ENCODE measurements at regions not wholly inside any gene's neighbourhood (a gene's known extent, or its start where the extent isn't known, plus 50 kb on each side); places are given as distances from the start of the nearest gene placed in this dataset.

DNA sequence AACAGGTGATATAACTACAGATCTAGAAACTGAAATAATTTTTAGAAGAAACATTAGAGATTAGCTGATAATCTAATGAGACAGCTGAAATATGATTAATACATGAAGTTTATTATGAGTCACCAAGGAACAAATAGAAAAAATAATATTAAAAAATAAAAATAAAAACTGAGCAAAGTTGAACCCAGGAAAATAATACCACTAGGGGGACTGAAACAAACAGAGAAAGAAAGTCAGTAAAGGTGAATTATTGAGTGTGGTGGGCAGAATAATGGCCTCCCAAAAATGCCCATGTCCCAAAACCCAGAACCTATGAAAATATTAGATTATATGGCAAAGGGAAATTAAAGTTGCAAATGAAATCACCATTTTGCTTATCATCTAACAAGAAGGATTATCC, 820.7 kb upstream of the INTU start:
- TF ChIP-seq CTCF (IDR thresholded peaks at IDR 0.05; ENCODE audit: borderline replicate concordance, extremely low read depth, low read length, poor library complexity, severe bottlenecking) = no peak
- no peak for TF ChIP-seq EZH2 (IDR thresholded peaks at IDR 0.05; ENCODE audit: borderline replicate concordance, low read depth, low read length, severe bottlenecking)
